ENCODE measurements at regions not wholly inside any gene's neighbourhood (a gene's known extent, or its start where the extent isn't known, plus 50 kb on each side); places are given as distances from the start of the nearest gene placed in this dataset.

DNA sequence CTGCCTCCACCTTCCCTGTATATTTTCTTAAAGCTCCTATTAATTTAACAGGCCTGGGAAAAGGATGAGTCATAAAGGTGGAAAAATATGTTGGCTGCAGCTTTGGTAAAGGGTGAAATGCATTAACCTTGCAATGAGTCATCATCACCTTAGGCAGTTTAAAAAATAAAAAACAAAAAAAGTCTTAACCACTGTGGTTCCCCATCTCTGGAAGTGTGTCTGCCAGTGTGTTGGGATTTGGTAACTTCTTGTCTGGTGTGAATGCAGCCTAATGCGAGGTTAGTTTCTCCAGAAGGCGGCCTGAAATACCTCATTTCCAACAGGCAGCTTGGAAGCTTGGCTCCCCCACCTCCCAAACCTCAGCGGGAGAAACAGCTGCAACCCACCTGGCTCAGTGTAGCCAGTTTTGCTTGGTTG, 265.3 kb upstream of the GAS1 start:
- CTCF ChIA-PET = no interaction called here

DNA sequence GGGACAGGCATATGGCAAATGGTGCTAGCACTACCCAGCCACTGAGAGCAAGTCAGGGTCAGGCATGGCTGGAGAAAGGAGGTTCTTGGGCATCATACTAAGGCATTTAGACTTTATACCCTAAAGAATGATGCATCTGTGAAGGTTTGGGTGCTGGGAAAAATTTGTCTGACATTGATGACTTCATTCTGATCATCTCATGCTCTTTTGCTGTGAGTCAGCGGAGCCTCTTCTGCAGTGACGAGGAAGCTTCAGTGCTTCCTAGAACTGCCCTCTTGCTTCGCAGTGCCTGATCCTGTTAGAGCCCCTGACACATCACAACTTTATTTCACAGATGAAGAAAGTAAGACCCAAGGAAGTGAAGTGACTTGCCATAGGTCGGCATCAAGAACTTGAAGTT, 266.6 kb upstream of the GAS1 start:
- POLR2A ChIA-PET = no interaction called here
- no peak for FAIRE-seq
- no peak overlapping the region for H3K27ac ChIP-seq (ENCODE audit: insufficient read depth, low read depth, low read length)

More for the DNA sequence above, 265.3 kb upstream of the GAS1 start:
- H3K4me2 ChIP-seq (ENCODE audit: insufficient read depth, low read length) = no peak overlapping the region
- no peak overlapping the region for H2AFZ ChIP-seq (ENCODE audit: low read depth, low read length)
- no peak overlapping the region for H3K27ac ChIP-seq (ENCODE audit: insufficient read depth, low read depth, low read length)
- H3K4me1 ChIP-seq (ENCODE audit: control insufficient read depth, extremely low read depth, insufficient read depth, low read length) = no peaks in the 10 kb centered on the region
- H3K9me1 ChIP-seq (replicated peaks; ENCODE audit: control insufficient read depth, extremely low read depth, insufficient read depth, low read length) = no peaks in the 10 kb centered on the region
- intact Hi-C loops (cut with micrococcal nuclease) (no loop called here), dilution Hi-C loops (cut with MboI; ENCODE audit: extremely low pct_ligation_motif_present, low sequenced_read_pairs) (no loop called here)
- H3K27me3 ChIP-seq (ENCODE audit: control insufficient read depth in 2 of 2, insufficient read depth in 2 of 2, low read length in 2 of 2) = no peaks in the 10 kb centered on the region
- POLR2A ChIA-PET = no interaction called here
- H3K4me3 ChIP-seq (replicated peaks in 1 of 3; ENCODE audit: insufficient read depth in 1 of 3, low read depth in 1 of 3, low read length in 3 of 3) = no peak overlapping the region
- BruUV-seq (replicated peaks) = no TSS peak
- no peaks in the 10 kb centered on the region for H3K79me2 ChIP-seq (ENCODE audit: control insufficient read depth, insufficient read depth, low read length)
- H4K20me1 ChIP-seq (replicated peaks; ENCODE audit: control insufficient read depth, extremely low read depth, insufficient read depth, low read length) = no peaks in the 10 kb centered on the region
- no peaks in the 10 kb centered on the region for H3K9me3 ChIP-seq (replicated peaks; ENCODE audit: control insufficient read depth, insufficient read depth, low read length)
- TF ChIP-seq GATA2 (IDR thresholded peaks at IDR 0.05; ENCODE audit: insufficient read depth, insufficient read length, low read depth, low read length) = no peak
- peak; percentile 22 for TF ChIP-seq JUN (IDR thresholded peaks at IDR 0.05; ENCODE audit: borderline replicate concordance, insufficient read depth, insufficient read length, low read depth)
- TF ChIP-seq, protein P1, sequence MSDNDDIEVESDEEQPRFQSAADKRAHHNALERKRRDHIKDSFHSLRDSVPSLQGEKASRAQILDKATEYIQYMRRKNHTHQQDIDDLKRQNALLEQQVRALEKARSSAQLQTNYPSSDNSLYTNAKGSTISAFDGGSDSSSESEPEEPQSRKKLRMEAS (IDR thresholded peaks at IDR 0.05; ENCODE audit: insufficient read depth, insufficient read length) = no peak
- no peaks in the 10 kb centered on the region for H3K36me3 ChIP-seq (ENCODE audit: control insufficient read depth in 2 of 2, extremely low read depth in 1 of 2, insufficient read depth in 2 of 2, low read length in 2 of 2)
- no peak for DNase-seq (ENCODE audit: low read depth, low spot score)
- H3K9ac ChIP-seq (replicated peaks; ENCODE audit: extremely low read depth, insufficient read depth, low read length) = no peak overlapping the region
- FAIRE-seq = no peak

More for the DNA sequence above, 266.6 kb upstream of the GAS1 start:
- no peaks in the 10 kb centered on the region for H3K27me3 ChIP-seq (ENCODE audit: control insufficient read depth in 2 of 2, insufficient read depth in 2 of 2, low read length in 2 of 2)
- no peaks in the 10 kb centered on the region for H3K4me1 ChIP-seq (ENCODE audit: control insufficient read depth, extremely low read depth, insufficient read depth, low read length)
- no peaks in the 10 kb centered on the region for H3K36me3 ChIP-seq (ENCODE audit: control insufficient read depth in 2 of 2, extremely low read depth in 1 of 2, insufficient read depth in 2 of 2, low read length in 2 of 2)
- TF ChIP-seq, protein P1 (IDR thresholded peaks at IDR 0.05; ENCODE audit: insufficient read depth, insufficient read length) = no peak
- TF ChIP-seq POLR2AphosphoS5 (IDR thresholded peaks at IDR 0.05; ENCODE audit: insufficient read depth, low read depth, low read length) (no peak), MYC (IDR thresholded peaks at IDR 0.05; ENCODE audit: low read depth, low read length) (no peak), FOS (IDR thresholded peaks at IDR 0.05; ENCODE audit: borderline replicate concordance, insufficient read depth, low read length) (no peak), GATA2 (IDR thresholded peaks at IDR 0.05; ENCODE audit: insufficient read depth, insufficient read length, low read depth, low read length) (no peak)
- TF ChIP-seq, protein P2, sequence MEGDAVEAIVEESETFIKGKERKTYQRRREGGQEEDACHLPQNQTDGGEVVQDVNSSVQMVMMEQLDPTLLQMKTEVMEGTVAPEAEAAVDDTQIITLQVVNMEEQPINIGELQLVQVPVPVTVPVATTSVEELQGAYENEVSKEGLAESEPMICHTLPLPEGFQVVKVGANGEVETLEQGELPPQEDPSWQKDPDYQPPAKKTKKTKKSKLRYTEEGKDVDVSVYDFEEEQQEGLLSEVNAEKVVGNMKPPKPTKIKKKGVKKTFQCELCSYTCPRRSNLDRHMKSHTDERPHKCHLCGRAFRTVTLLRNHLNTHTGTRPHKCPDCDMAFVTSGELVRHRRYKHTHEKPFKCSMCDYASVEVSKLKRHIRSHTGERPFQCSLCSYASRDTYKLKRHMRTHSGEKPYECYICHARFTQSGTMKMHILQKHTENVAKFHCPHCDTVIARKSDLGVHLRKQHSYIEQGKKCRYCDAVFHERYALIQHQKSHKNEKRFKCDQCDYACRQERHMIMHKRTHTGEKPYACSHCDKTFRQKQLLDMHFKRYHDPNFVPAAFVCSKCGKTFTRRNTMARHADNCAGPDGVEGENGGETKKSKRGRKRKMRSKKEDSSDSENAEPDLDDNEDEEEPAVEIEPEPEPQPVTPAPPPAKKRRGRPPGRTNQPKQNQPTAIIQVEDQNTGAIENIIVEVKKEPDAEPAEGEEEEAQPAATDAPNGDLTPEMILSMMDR (IDR thresholded peaks at IDR 0.05; ENCODE audit: extremely low read depth in 1 of 2, insufficient read depth in 1 of 2, low read depth in 1 of 2, low read length in 2 of 2) = no peak
- intact Hi-C loops (cut with micrococcal nuclease) = no loop called here
- no peak for DNase-seq (ENCODE audit: low read depth, low spot score)
- H2AFZ ChIP-seq (ENCODE audit: low read depth, low read length) = no peak overlapping the region
- H3K9me3 ChIP-seq (replicated peaks; ENCODE audit: control insufficient read depth, insufficient read depth, low read length) = no peaks in the 10 kb centered on the region
- no peaks in the 10 kb centered on the region for H4K20me1 ChIP-seq (replicated peaks; ENCODE audit: control insufficient read depth, extremely low read depth, insufficient read depth, low read length)
- no TSS peak for BruUV-seq (replicated peaks)
- H3K9me1 ChIP-seq (replicated peaks; ENCODE audit: control insufficient read depth, extremely low read depth, insufficient read depth, low read length) = no peaks in the 10 kb centered on the region
- no peak overlapping the region for H3K4me2 ChIP-seq (ENCODE audit: insufficient read depth, low read length)
- H3K4me3 ChIP-seq (replicated peaks in 1 of 3; ENCODE audit: insufficient read depth in 1 of 3, low read depth in 1 of 3, low read length in 3 of 3) = no peak overlapping the region
- CTCF ChIA-PET = no interaction called here
- dilution Hi-C loops (cut with MboI; ENCODE audit: extremely low pct_ligation_motif_present, low sequenced_read_pairs) = no loop called here
- no peaks in the 10 kb centered on the region for H3K79me2 ChIP-seq (ENCODE audit: control insufficient read depth, insufficient read depth, low read length)
- no peak overlapping the region for H3K9ac ChIP-seq (replicated peaks; ENCODE audit: extremely low read depth, insufficient read depth, low read length)

All from endothelial cell of umbilical vein (primary cell).